ENCODE measurements at regions not wholly inside any gene's neighbourhood (a gene's known extent, or its start where the extent isn't known, plus 50 kb on each side); places are given as distances from the start of the nearest gene placed in this dataset.

- Histone ChIP-seq H3K27ac (ENCODE audit: insufficient read depth, low read depth, low read length, poor library complexity, severe bottlenecking) (no peak overlapping the region), H3K4me1 (ENCODE audit: control insufficient read depth, insufficient read depth, low read length) (peaks cover 7% of the 10 kb centered on the region), H3K36me3 (ENCODE audit: control insufficient read depth, insufficient read depth, low read length) (no peaks in the 10 kb centered on the region), H3K27me3 (ENCODE audit: control insufficient read depth, insufficient read depth, low read length, poor library complexity, severe bottlenecking) (no peaks in the 10 kb centered on the region), H3K9me3 (ENCODE audit: control insufficient read depth, low read length) (no peaks in the 10 kb centered on the region), H3K4me3 (ENCODE audit: insufficient read depth, low read depth, low read length) (no peak overlapping the region)
- WGBS, 2 experiments, result 92% methylated on average over 7 of the region's 7 CpGs
Observed at GRCh38 chr4:123340381-123340701, 56.3 kb upstream of the SPRY1 start.

- no peaks in the 10 kb centered on the region for H3K9me3 ChIP-seq (ENCODE audit: control insufficient read depth, low read length)
- WGBS, 2 experiments, result 92 to 95% methylated on average over 2 of the region's 2 CpGs
- no peak overlapping the region for H3K4me3 ChIP-seq (ENCODE audit: insufficient read depth, low read depth, low read length)
- H3K27me3 ChIP-seq (ENCODE audit: control insufficient read depth, insufficient read depth, low read length, poor library complexity, severe bottlenecking), result no peaks in the 10 kb centered on the region
- no peak overlapping the region for H3K27ac ChIP-seq (ENCODE audit: insufficient read depth, low read depth, low read length, poor library complexity, severe bottlenecking)
- no peaks in the 10 kb centered on the region for H3K36me3 ChIP-seq (ENCODE audit: control insufficient read depth, insufficient read depth, low read length)
- H3K4me1 ChIP-seq (ENCODE audit: control insufficient read depth, insufficient read depth, low read length), result peaks cover 7% of the 10 kb centered on the region
Observed at GRCh38 chr4:123342498-123342897, 54.1 kb upstream of the SPRY1 start.

- peaks cover 7% of the 10 kb centered on the region for H3K4me1 ChIP-seq (ENCODE audit: control insufficient read depth, insufficient read depth, low read length)
- no peak overlapping the region for H3K4me3 ChIP-seq (ENCODE audit: insufficient read depth, low read depth, low read length)
- no peaks in the 10 kb centered on the region for H3K36me3 ChIP-seq (ENCODE audit: control insufficient read depth, insufficient read depth, low read length)
- H3K27me3 ChIP-seq (ENCODE audit: control insufficient read depth, insufficient read depth, low read length, poor library complexity, severe bottlenecking), result no peaks in the 10 kb centered on the region
- no peak overlapping the region for H3K27ac ChIP-seq (ENCODE audit: insufficient read depth, low read depth, low read length, poor library complexity, severe bottlenecking)
- no peaks in the 10 kb centered on the region for H3K9me3 ChIP-seq (ENCODE audit: control insufficient read depth, low read length)
- WGBS, 2 experiments, result 96% methylated on average over 13 of the region's 13 CpGs
Observed at GRCh38 chr4:123343400-123344041, 53.1 kb upstream of the SPRY1 start.

GRCh38 chr4:123345137-123345934 is 51.3 kb upstream of the SPRY1 start:
- no peaks in the 10 kb centered on the region for H3K27me3 ChIP-seq (ENCODE audit: control insufficient read depth, insufficient read depth, low read length, poor library complexity, severe bottlenecking)
- no peak overlapping the region for H3K27ac ChIP-seq (ENCODE audit: insufficient read depth, low read depth, low read length, poor library complexity, severe bottlenecking)

GRCh38 chr4:123345935-123346300 is 50.7 kb upstream of the SPRY1 start:
- Histone ChIP-seq H3K9me3 (ENCODE audit: control insufficient read depth, low read length) (no peaks in the 10 kb centered on the region), H3K4me3 (ENCODE audit: insufficient read depth, low read depth, low read length) (no peak overlapping the region), H3K27ac (ENCODE audit: insufficient read depth, low read depth, low read length, poor library complexity, severe bottlenecking) (no peak overlapping the region), H3K4me1 (ENCODE audit: control insufficient read depth, insufficient read depth, low read length) (no peaks in the 10 kb centered on the region), H3K36me3 (ENCODE audit: control insufficient read depth, insufficient read depth, low read length) (no peaks in the 10 kb centered on the region), H3K27me3 (ENCODE audit: control insufficient read depth, insufficient read depth, low read length, poor library complexity, severe bottlenecking) (no peaks in the 10 kb centered on the region)
- 87 to 95% methylated on average over 2 to 3 of the region's 3 CpGs for WGBS, 2 experiments

More at GRCh38 chr4:123345137-123345934, 51.3 kb upstream of the SPRY1 start:
- 89 to 90% methylated on average over 9 of the region's 9 CpGs for WGBS, 2 experiments
- Histone ChIP-seq H3K9me3 (ENCODE audit: control insufficient read depth, low read length) (no peaks in the 10 kb centered on the region), H3K4me3 (ENCODE audit: insufficient read depth, low read depth, low read length) (no peak overlapping the region), H3K36me3 (ENCODE audit: control insufficient read depth, insufficient read depth, low read length) (no peaks in the 10 kb centered on the region), H3K4me1 (ENCODE audit: control insufficient read depth, insufficient read depth, low read length) (no peaks in the 10 kb centered on the region)

GRCh38 chr4:123346330-123346940 is 50.2 kb upstream of the SPRY1 start:
- Histone ChIP-seq H3K27me3 (ENCODE audit: control insufficient read depth, insufficient read depth, low read length, poor library complexity, severe bottlenecking) (no peaks in the 10 kb centered on the region), H3K4me1 (ENCODE audit: control insufficient read depth, insufficient read depth, low read length) (no peaks in the 10 kb centered on the region), H3K9me3 (ENCODE audit: control insufficient read depth, low read length) (no peaks in the 10 kb centered on the region), H3K4me3 (ENCODE audit: insufficient read depth, low read depth, low read length) (no peak overlapping the region), H3K27ac (ENCODE audit: insufficient read depth, low read depth, low read length, poor library complexity, severe bottlenecking) (no peak overlapping the region), H3K36me3 (ENCODE audit: control insufficient read depth, insufficient read depth, low read length) (no peaks in the 10 kb centered on the region)
- 88 to 91% methylated on average over 7 of the region's 7 CpGs for WGBS, 2 experiments

Measured in ectodermal cell (in vitro differentiated cells).